GM12878 (cell line): ENCODE measurements at regions not wholly inside any gene's neighbourhood (a gene's known extent, or its start where the extent isn't known, plus 50 kb on each side); places are given as distances from the start of the nearest gene placed in this dataset.
A peak's percentile ranks its signal among the peaks of the same experiment; 100 is the strongest.

Experiments used
- ATAC-seq: fragments of 200-7000 bp; cut with Tn5 transposase; 3 replicates; pipeline ENCODE4 v1.9.1; 2020; ENCODE audit warnings: mild to moderate bottlenecking, moderate library complexity
- BruUV-seq: library from RNA; stranded (reverse); fragments of 400-500 nt; replicated peaks from 2 replicates; lab custom pipeline; 2021; lab: Mats Ljungman, UMichigan
- CTCF ChIA-PET: fragments of 300-600 bp; sonication (Branson Sonifier 250); formaldehyde crosslinking; extraction: SDS; loops from one replicate; lab custom pipeline; 2021; ENCODE audit warnings: inconsistent platforms; lab: Yijun Ruan, JAX
- POLR2A ChIA-PET: fragments of 350-600 bp; formaldehyde crosslinking; extraction: SDS; loops from one replicate; lab custom pipeline; 2021; ENCODE audit warnings: inconsistent platforms; lab: Charles Lee
- RAD21 ChIA-PET: fragments of 300-600 bp; sonication (Branson Sonifier 250); formaldehyde crosslinking; loops from one replicate; lab custom pipeline; 2023; ENCODE audit warnings: antibody characterized with exemption; ENCODE audit not compliant: unreplicated experiment; lab: Charles Lee
- SMC1A ChIA-PET: fragments of 300-600 bp; sonication (Branson Sonifier 250); formaldehyde crosslinking; loops from one replicate; lab custom pipeline; 2023; ENCODE audit not compliant: unreplicated experiment, uncharacterized antibody; lab: Charles Lee
- DNase-seq: peaks from one replicate; pipeline ENCODE4 v3.0.0-alpha.2; 2011; ENCODE audit warnings: low read depth, low spot score
- FAIRE-seq: peaks from 3 replicates; lab custom pipeline; 2011; peaks lifted over from hg19 to GRCh38; lab: Jason Lieb, UNC
- H2AFZ ChIP-seq: 2 replicates; pipeline ENCODE4 v1.6.0; 2011; ENCODE audit warnings: low read depth, low read length, control low read depth; ENCODE audit not compliant: control insufficient read depth
- H3K27ac ChIP-seq: 2 replicates; pipeline ENCODE4 v1.5.1; 2011; ENCODE audit warnings: control low read depth; ENCODE audit not compliant: control insufficient read depth, insufficient read depth
- H3K27me3 ChIP-seq, 2 experiments: replicated peaks in 1 of 2; 2 replicates each; pipeline versions ENCODE4 v1.6.0 to v1.6.1; 2011; ENCODE audit warnings: low read length in 1 of 2; ENCODE audit not compliant: control insufficient read depth in 2 of 2, insufficient read depth in 2 of 2
- H3K36me3 ChIP-seq, 2 experiments: 2 replicates each; pipeline ENCODE4 v1.5.1; 2011; ENCODE audit warnings: low read length in 1 of 2; ENCODE audit not compliant: control insufficient read depth in 2 of 2, insufficient read depth in 2 of 2
- H3K4me1 ChIP-seq: 2 replicates; pipeline ENCODE4 v1.6.1; 2011; ENCODE audit warnings: mild to moderate bottlenecking, low read length, moderate library complexity, mixed read lengths; ENCODE audit not compliant: control insufficient read depth, insufficient read depth
- H3K4me2 ChIP-seq: 2 replicates; pipeline ENCODE4 v1.6.0; 2011; ENCODE audit warnings: control low read depth; ENCODE audit not compliant: control insufficient read depth, insufficient read depth
- H3K4me3 ChIP-seq: fragments of 200-600 bp; sonication (generic); 2 replicates; pipeline ENCODE4 v1.5.1; 2016
- H3K79me2 ChIP-seq: 2 replicates; pipeline ENCODE4 v1.6.0; 2011; ENCODE audit warnings: low read length; ENCODE audit not compliant: control insufficient read depth, insufficient read depth
- H3K9ac ChIP-seq: 2 replicates; pipeline ENCODE4 v1.8.0; 2011; ENCODE audit warnings: low read length, control low read depth, mixed read lengths; ENCODE audit not compliant: control insufficient read depth, insufficient read depth
- H3K9me3 ChIP-seq: replicated peaks from 3 replicates; pipeline ENCODE4 v1.5.1; 2011; ENCODE audit warnings: mild to moderate bottlenecking, low read length; ENCODE audit not compliant: control insufficient read depth, insufficient read depth
- H4K20me1 ChIP-seq: 2 replicates; pipeline ENCODE4 v1.6.0; 2011; ENCODE audit not compliant: control insufficient read depth, insufficient read depth
- DPF2 ChIP-seq: fragments of 450-650 bp; IDR thresholded peaks from 2 replicates; pipeline ENCODE4 v1.6.1; 2017; ENCODE audit warnings: mild to moderate bottlenecking
- ETV6 ChIP-seq, 2 experiments: fragments of 450-650 bp in 1 of 2; IDR thresholded peaks in 1 of 2; conservative IDR thresholded peaks in 1 of 2; 2 replicates each; pipeline ENCODE4 v1.6.1; 2014; ENCODE audit warnings: antibody characterized with exemption in 1 of 2, borderline replicate concordance in 1 of 2, low read depth in 1 of 2, mild to moderate bottlenecking in 1 of 2, moderate library complexity in 1 of 2
- IKZF1 ChIP-seq: fragments of 450-650 bp; conservative IDR thresholded peaks from 2 replicates; pipeline ENCODE4 v1.6.1; 2017; ENCODE audit warnings: antibody characterized with exemption, mild to moderate bottlenecking
- JUND ChIP-seq: IDR thresholded peaks from 2 replicates; pipeline ENCODE4 v1.6.1; 2012; ENCODE audit warnings: low read depth, mild to moderate bottlenecking, low read length, improper control_type of control experiment, moderate library complexity
- NFIC ChIP-seq: IDR thresholded peaks from 2 replicates; pipeline ENCODE4 v1.6.1; 2012; ENCODE audit warnings: low read depth, mild to moderate bottlenecking, inconsistent platforms, low read length, moderate library complexity
- NFXL1 ChIP-seq: fragments of 450-650 bp; IDR thresholded peaks from 2 replicates; pipeline ENCODE4 v1.6.1; 2017; ENCODE audit warnings: antibody characterized with exemption, mild to moderate bottlenecking, borderline replicate concordance
- SP1 ChIP-seq: IDR thresholded peaks from one replicate; pipeline ENCODE4 v1.6.1; 2011; ENCODE audit warnings: low read depth, low read length
- SRF ChIP-seq, 2 experiments: IDR thresholded peaks; 2 replicates each; pipeline ENCODE4 v1.6.1; 2011; ENCODE audit warnings: low read depth in 2 of 2, low read length in 2 of 2, mild to moderate bottlenecking in 1 of 2, moderate library complexity in 1 of 2
- TCF7 ChIP-seq: IDR thresholded peaks from 2 replicates; pipeline ENCODE4 v1.6.1; 2014; ENCODE audit warnings: antibody characterized with exemption, borderline replicate concordance
- WGBS: methylation state at CpG from one replicate; pipeline ENCODE4 v1.1.6; 2016; ENCODE audit warnings: low lambda C conversion rate; ENCODE audit not compliant: insufficient replicate concordance, insufficient coverage; ENCODE audit errors: missing lambda C conversion rate; 5-methylcytosine and 5-hydroxymethylcytosine counted together
- in situ Hi-C: fragments of 300-500 bp; cut with MboI; formaldehyde crosslinking; loops from 9 replicates; pipeline ENCODE4 v1.14.3; 2018; ENCODE audit warnings: mixed read lengths
- intact Hi-C: fragments of 100-400 bp; cut with micrococcal nuclease; formaldehyde crosslinking; loops from one replicate; pipeline ENCODE4 v1.14.2; 2022; ENCODE audit not compliant: unreplicated experiment

- TF ChIP-seq SRF (IDR thresholded peaks at IDR 0.05; ENCODE audit: low read depth in 2 of 2, low read length in 2 of 2) = no peak
- TF ChIP-seq NFIC = no peak
- no peak for TF ChIP-seq JUND
- TF ChIP-seq DPF2 = no peak
- TF ChIP-seq TCF7 = no peak
- TF ChIP-seq NFXL1 = peak; percentile 58; the same call in 1 of the 2 replicates
- no peak for TF ChIP-seq SP1
- TF ChIP-seq ETV6 (conservative IDR thresholded peaks at IDR 0.05 in 1 of 2, IDR thresholded peaks at IDR 0.05 in 1 of 2; ENCODE audit: borderline replicate concordance in 1 of 2, low read depth in 1 of 2) = 0 out of 4 replicates have a peak, but pooled peaks of 1 of the 2 experiments have one; percentile 6
- no peak for TF ChIP-seq IKZF1
- TF ChIP-seq, all 136 proteins: peak for 2
- Histone ChIP-seq H3K36me3 (no peaks in the 10 kb centered on the region), H3K9ac (no peak overlapping the region), H3K9me3 (no peaks in the 10 kb centered on the region), H3K27ac (no peak overlapping the region), H3K4me1 (no peaks in the 10 kb centered on the region), H3K27me3 (no peaks in the 10 kb centered on the region), H4K20me1 (no peaks in the 10 kb centered on the region), H3K79me2 (no peaks in the 10 kb centered on the region), H2AFZ (no peak overlapping the region), H3K4me2 (no peak overlapping the region), H3K4me3 (no peak overlapping the region)
- POLR2A ChIA-PET = interaction anchor here (0.5 kb wide), 1 partner anchor 141 kb away, joined by 7 read pairs; no protein-coding TSS in a partner anchor
- no TSS peak for BruUV-seq
- FAIRE-seq (no peak), DNase-seq (no peak), ATAC-seq (no peak)
- intact Hi-C loops (no loop called here), in situ Hi-C loops (no loop called here)
- SMC1A ChIA-PET = no interaction called here
- CTCF ChIA-PET = no interaction called here
- WGBS = 56% methylated on average over 8 of the region's 8 CpGs
- RAD21 ChIA-PET = no interaction called here
Observed at GRCh38 chr20:53804920-53805894, 211.6 kb upstream of the ZNF217 start.
